Type B pancreatic cell (in vitro differentiated cells): ENCODE measurements at regions not wholly inside any gene's neighbourhood (a gene's known extent, or its start where the extent isn't known, plus 50 kb on each side); places are given as distances from the start of the nearest gene placed in this dataset.

Experiments
- DNase-seq: peaks from one replicate; pipeline ENCODE4 v3.0.0; 2021; ENCODE audit warnings: mixed read lengths; ENCODE audit not compliant: unreplicated experiment; ENCODE audit errors: extremely low spot score
- H3K27ac Mint-ChIP-seq: 2 replicates; pipeline ENCODE4 v1.8.0; 2021; ENCODE audit warnings: mild to moderate bottlenecking, mixed read lengths
- H3K27me3 Mint-ChIP-seq: 2 replicates; pipeline ENCODE4 v1.8.0; 2021; ENCODE audit warnings: mixed read lengths
- H3K36me3 Mint-ChIP-seq: 2 replicates; pipeline ENCODE4 v1.8.0; 2021; ENCODE audit warnings: mixed read lengths
- H3K4me1 Mint-ChIP-seq: one replicate; pipeline ENCODE4 v1.8.0; 2021; ENCODE audit warnings: mixed read lengths; ENCODE audit not compliant: unreplicated experiment
- H3K4me3 Mint-ChIP-seq: 2 replicates; pipeline ENCODE4 v1.8.0; 2021; ENCODE audit warnings: mild to moderate bottlenecking, mixed read lengths
- H3K9me3 Mint-ChIP-seq: 2 replicates; pipeline ENCODE4 v1.8.0; 2021; ENCODE audit warnings: mixed read lengths
- TF ChIP-seq, protein P1 (sequence below): fragments of 200-600 bp; sonication (generic); conservative IDR thresholded peaks from 2 replicates; pipeline ENCODE4 v1.5.0; 2021; ENCODE audit warnings: antibody characterized with exemption, mild to moderate bottlenecking

- TF ChIP-seq, protein P1, sequence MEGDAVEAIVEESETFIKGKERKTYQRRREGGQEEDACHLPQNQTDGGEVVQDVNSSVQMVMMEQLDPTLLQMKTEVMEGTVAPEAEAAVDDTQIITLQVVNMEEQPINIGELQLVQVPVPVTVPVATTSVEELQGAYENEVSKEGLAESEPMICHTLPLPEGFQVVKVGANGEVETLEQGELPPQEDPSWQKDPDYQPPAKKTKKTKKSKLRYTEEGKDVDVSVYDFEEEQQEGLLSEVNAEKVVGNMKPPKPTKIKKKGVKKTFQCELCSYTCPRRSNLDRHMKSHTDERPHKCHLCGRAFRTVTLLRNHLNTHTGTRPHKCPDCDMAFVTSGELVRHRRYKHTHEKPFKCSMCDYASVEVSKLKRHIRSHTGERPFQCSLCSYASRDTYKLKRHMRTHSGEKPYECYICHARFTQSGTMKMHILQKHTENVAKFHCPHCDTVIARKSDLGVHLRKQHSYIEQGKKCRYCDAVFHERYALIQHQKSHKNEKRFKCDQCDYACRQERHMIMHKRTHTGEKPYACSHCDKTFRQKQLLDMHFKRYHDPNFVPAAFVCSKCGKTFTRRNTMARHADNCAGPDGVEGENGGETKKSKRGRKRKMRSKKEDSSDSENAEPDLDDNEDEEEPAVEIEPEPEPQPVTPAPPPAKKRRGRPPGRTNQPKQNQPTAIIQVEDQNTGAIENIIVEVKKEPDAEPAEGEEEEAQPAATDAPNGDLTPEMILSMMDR, result no peak
- Mint-ChIP-seq H3K4me3 (peak overlapping the region; percentile 25), H3K9me3 (peaks cover 9% of the 10 kb centered on the region), H3K27ac (peak overlapping the region; percentile 89), H3K4me1 (peaks cover 3% of the 10 kb centered on the region), H3K27me3 (no peaks in the 10 kb centered on the region), H3K36me3 (no peaks in the 10 kb centered on the region)
- no peak for DNase-seq
Observed at GRCh38 chr2:66340521-66340920, 94.4 kb upstream of the MEIS1 start.

- H3K27ac Mint-ChIP-seq, result no peak overlapping the region
- H3K36me3 Mint-ChIP-seq, result no peaks in the 10 kb centered on the region
- no peak for DNase-seq
- H3K4me1 Mint-ChIP-seq, result peaks cover 5% of the 10 kb centered on the region
- H3K9me3 Mint-ChIP-seq, result no peaks in the 10 kb centered on the region
- no peaks in the 10 kb centered on the region for H3K27me3 Mint-ChIP-seq
- TF ChIP-seq, protein P1, result no peak
- no peak overlapping the region for H3K4me3 Mint-ChIP-seq
Observed at GRCh38 chr2:66334237-66335029, 100.5 kb upstream of the MEIS1 start.

DNA sequence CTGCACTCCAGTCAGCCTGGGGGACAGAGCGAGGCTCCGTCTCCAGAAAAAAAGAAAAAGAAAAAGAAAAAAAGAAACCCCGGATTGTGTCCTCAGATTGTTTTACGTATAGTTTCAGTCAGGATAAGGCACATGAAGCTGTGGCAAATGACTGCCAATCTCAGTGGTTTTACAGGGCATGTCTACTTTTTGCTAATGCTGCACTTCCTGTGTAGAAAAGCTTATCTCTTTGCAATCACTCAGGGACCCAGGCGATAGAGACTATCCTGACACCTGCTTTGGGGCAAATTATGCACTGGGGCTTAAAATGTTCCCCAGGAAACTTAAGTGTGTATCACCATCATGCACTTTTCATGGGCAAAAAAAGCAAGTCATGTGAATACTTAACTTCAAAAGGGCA lies 103.7 kb upstream of the MEIS1 start:
- DNase-seq, result no peak
- Mint-ChIP-seq H3K27me3 (no peaks in the 10 kb centered on the region), H3K27ac (no peak overlapping the region), H3K9me3 (no peaks in the 10 kb centered on the region), H3K36me3 (no peaks in the 10 kb centered on the region), H3K4me1 (peaks cover 7% of the 10 kb centered on the region), H3K4me3 (no peak overlapping the region)
- TF ChIP-seq, protein P1, result no peak

GRCh38 chr2:66329081-66329605 lies 105.8 kb upstream of the MEIS1 start:
- Mint-ChIP-seq H3K27ac (no peak overlapping the region), H3K27me3 (no peaks in the 10 kb centered on the region), H3K9me3 (no peaks in the 10 kb centered on the region), H3K36me3 (no peaks in the 10 kb centered on the region), H3K4me1 (peaks cover 20% of the 10 kb centered on the region), H3K4me3 (no peak overlapping the region)
- DNase-seq, result no peak
- TF ChIP-seq, protein P1, result no peak

DNA sequence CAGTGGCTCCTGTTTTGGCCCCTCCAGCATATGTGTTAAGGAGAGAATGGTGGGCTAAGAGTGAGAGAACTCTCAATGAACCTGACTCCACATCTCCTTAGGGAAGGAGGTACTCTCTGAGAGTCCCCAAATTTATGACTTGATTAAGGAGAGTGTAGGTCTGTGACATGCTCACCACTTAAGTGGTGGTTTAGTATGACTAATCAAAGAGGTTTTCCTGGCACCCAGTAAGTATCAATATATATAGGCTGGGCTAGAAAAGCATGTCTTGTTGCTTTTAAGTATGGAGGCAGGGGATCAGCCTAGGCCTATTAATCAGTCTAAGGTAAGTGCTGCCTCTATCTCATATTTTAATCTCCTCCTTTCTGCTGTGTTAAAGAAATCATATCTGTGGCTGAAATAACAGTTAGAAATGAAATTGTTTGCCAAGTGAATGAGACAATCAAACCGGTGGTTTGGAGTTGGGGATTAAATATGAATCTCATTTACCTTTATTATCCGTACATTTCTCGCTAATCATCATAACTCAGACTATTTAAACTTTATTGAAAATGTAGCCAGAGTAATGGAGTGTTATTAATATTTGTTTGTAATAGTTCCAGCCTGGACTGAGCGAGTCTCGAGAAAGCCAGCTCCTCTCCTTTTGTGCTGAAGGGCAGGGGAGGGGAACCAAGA lies 107.7 kb upstream of the MEIS1 start:
- Mint-ChIP-seq H3K4me3 (no peak overlapping the region), H3K9me3 (no peaks in the 10 kb centered on the region), H3K36me3 (no peaks in the 10 kb centered on the region), H3K27me3 (no peaks in the 10 kb centered on the region), H3K4me1 (peaks cover 36% of the 10 kb centered on the region), H3K27ac (no peak overlapping the region)
- TF ChIP-seq, protein P1, result no peak
- no peak for DNase-seq
